ENCODE measurements at regions not wholly inside any gene's neighbourhood (a gene's known extent, or its start where the extent isn't known, plus 50 kb on each side); places are given as distances from the start of the nearest gene placed in this dataset.

DNA sequence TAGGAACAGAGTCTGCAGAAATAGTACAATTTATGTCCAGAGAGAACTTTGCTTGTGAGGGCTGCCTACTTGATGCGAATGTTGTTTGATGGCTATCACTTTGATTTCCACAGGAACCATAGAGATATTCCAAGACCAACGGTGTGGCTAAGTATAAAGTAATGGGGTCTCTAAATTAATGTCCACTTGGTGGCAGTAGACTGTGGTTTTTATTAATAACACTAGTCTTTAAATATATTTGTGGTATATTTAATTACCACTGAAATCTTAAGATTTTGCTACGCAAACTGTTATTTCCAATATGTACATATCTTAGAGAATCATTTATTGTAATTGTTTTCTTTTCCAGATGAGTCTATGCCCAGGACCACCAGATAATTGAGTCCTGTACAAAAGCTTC lies 647.9 kb downstream of the PLA2G4A start:
- no peaks in the 10 kb centered on the region for H3K27me3 ChIP-seq (ENCODE audit: insufficient read depth, low read depth, low read length)
- no peak overlapping the region for H3K4me2 ChIP-seq (ENCODE audit: low read length)
- H4K20me1 ChIP-seq (ENCODE audit: insufficient read depth) = no peaks in the 10 kb centered on the region
- no peak overlapping the region for H2AFZ ChIP-seq (ENCODE audit: low read depth, low read length)
- no peak overlapping the region for H3K4me3 ChIP-seq (ENCODE audit: low read length)
- no peak for TF ChIP-seq TAF1 (IDR thresholded peaks at IDR 0.05; ENCODE audit: low read depth)
- TF ChIP-seq, protein P1, sequence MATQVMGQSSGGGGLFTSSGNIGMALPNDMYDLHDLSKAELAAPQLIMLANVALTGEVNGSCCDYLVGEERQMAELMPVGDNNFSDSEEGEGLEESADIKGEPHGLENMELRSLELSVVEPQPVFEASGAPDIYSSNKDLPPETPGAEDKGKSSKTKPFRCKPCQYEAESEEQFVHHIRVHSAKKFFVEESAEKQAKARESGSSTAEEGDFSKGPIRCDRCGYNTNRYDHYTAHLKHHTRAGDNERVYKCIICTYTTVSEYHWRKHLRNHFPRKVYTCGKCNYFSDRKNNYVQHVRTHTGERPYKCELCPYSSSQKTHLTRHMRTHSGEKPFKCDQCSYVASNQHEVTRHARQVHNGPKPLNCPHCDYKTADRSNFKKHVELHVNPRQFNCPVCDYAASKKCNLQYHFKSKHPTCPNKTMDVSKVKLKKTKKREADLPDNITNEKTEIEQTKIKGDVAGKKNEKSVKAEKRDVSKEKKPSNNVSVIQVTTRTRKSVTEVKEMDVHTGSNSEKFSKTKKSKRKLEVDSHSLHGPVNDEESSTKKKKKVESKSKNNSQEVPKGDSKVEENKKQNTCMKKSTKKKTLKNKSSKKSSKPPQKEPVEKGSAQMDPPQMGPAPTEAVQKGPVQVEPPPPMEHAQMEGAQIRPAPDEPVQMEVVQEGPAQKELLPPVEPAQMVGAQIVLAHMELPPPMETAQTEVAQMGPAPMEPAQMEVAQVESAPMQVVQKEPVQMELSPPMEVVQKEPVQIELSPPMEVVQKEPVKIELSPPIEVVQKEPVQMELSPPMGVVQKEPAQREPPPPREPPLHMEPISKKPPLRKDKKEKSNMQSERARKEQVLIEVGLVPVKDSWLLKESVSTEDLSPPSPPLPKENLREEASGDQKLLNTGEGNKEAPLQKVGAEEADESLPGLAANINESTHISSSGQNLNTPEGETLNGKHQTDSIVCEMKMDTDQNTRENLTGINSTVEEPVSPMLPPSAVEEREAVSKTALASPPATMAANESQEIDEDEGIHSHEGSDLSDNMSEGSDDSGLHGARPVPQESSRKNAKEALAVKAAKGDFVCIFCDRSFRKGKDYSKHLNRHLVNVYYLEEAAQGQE (IDR thresholded peaks at IDR 0.05; ENCODE audit: borderline replicate concordance) = no peak
- TF ChIP-seq POLR2AphosphoS5 (IDR thresholded peaks at IDR 0.05) = no peak
- TF ChIP-seq EZH2 (IDR thresholded peaks at IDR 0.05; ENCODE audit: borderline replicate concordance, insufficient read depth, low read length, poor library complexity, severe bottlenecking) = no peak
- TF ChIP-seq RAD21 (conservative IDR thresholded peaks at IDR 0.05) = no peak
- TF ChIP-seq SMC3 (conservative IDR thresholded peaks at IDR 0.05; ENCODE audit: poor library complexity) = no peak
- no peaks in the 10 kb centered on the region for H3K9me3 ChIP-seq (ENCODE audit: low read length)
- no peaks in the 10 kb centered on the region for H3K36me3 ChIP-seq (ENCODE audit: insufficient read depth, low read length)
- H3K27ac ChIP-seq (ENCODE audit: low read length) = no peak overlapping the region
- H3K9me2 ChIP-seq (ENCODE audit: insufficient read depth, low read length) = no peaks in the 10 kb centered on the region
- H3F3A ChIP-seq (ENCODE audit: insufficient read depth, low read length, poor library complexity, severe bottlenecking) = no peaks in the 10 kb centered on the region
- no peak overlapping the region for H3K9ac ChIP-seq (ENCODE audit: low read length)
- no peaks in the 10 kb centered on the region for H3K79me2 ChIP-seq (replicated peaks; ENCODE audit: insufficient read depth, low read length)

DNA sequence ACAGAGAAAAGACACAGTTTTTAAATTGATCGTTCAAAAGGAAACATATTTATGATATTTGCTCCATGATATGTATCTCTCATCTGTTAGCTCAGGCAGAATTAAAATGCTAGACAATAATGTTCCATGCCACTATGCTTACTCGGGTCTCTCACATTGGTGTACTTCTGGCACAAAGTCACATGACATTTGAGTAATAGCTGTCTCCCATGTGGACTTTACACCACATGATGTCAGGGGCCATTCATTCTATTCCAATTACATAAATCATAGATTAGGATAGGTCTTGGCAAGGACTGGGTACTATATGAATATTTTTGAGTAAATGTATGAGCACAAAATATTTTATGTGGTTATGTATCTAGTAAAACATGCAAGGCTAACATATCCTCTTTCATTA lies 648.4 kb downstream of the PLA2G4A start:
- H4K20me1 ChIP-seq (ENCODE audit: insufficient read depth) = no peaks in the 10 kb centered on the region

DNA sequence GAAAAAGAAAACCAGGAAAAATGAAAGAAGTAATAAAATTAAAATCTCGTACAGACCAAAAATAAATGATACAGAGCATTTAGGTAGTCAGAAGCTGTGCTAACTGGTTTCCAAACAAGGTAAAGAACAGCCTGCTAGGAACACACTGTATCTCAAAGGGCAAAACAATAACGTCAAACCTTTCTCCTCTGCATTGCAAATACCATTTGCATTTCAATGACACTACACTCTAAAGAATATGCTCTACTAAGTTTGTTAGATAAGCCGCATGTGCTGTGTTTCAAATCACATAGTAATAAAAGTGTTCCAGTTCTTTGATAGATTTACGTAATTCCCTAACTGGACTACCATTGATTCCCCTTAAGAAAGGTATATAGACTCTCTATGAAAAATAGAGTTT lies 648.8 kb downstream of the PLA2G4A start:
- no peaks in the 10 kb centered on the region for H3F3A ChIP-seq (ENCODE audit: insufficient read depth, low read length, poor library complexity, severe bottlenecking)
- H3K36me3 ChIP-seq (ENCODE audit: insufficient read depth, low read length) = no peaks in the 10 kb centered on the region
- H3K9me2 ChIP-seq (ENCODE audit: insufficient read depth, low read length) = no peaks in the 10 kb centered on the region
- H3K27ac ChIP-seq (ENCODE audit: low read length) = no peak overlapping the region
- H3K79me2 ChIP-seq (replicated peaks; ENCODE audit: insufficient read depth, low read length) = no peaks in the 10 kb centered on the region
- no peak overlapping the region for H3K4me3 ChIP-seq (ENCODE audit: low read length)
- no peak overlapping the region for H2AFZ ChIP-seq (ENCODE audit: low read depth, low read length)
- TF ChIP-seq EP300 (conservative IDR thresholded peaks at IDR 0.05; ENCODE audit: poor library complexity, severe bottlenecking) = no peak
- TF ChIP-seq POLR2AphosphoS5 (IDR thresholded peaks at IDR 0.05) = no peak
- no peak for TF ChIP-seq TAF1 (IDR thresholded peaks at IDR 0.05; ENCODE audit: low read depth)
- no peak for TF ChIP-seq EZH2 (IDR thresholded peaks at IDR 0.05; ENCODE audit: borderline replicate concordance, insufficient read depth, low read length, poor library complexity, severe bottlenecking)
- TF ChIP-seq SMC3 (conservative IDR thresholded peaks at IDR 0.05; ENCODE audit: poor library complexity) = no peak
- TF ChIP-seq MXI1 (conservative IDR thresholded peaks at IDR 0.05; ENCODE audit: poor library complexity, severe bottlenecking) = no peak
- TF ChIP-seq RAD21 (conservative IDR thresholded peaks at IDR 0.05) = no peak
- TF ChIP-seq, protein P2, sequence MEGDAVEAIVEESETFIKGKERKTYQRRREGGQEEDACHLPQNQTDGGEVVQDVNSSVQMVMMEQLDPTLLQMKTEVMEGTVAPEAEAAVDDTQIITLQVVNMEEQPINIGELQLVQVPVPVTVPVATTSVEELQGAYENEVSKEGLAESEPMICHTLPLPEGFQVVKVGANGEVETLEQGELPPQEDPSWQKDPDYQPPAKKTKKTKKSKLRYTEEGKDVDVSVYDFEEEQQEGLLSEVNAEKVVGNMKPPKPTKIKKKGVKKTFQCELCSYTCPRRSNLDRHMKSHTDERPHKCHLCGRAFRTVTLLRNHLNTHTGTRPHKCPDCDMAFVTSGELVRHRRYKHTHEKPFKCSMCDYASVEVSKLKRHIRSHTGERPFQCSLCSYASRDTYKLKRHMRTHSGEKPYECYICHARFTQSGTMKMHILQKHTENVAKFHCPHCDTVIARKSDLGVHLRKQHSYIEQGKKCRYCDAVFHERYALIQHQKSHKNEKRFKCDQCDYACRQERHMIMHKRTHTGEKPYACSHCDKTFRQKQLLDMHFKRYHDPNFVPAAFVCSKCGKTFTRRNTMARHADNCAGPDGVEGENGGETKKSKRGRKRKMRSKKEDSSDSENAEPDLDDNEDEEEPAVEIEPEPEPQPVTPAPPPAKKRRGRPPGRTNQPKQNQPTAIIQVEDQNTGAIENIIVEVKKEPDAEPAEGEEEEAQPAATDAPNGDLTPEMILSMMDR (IDR thresholded peaks at IDR 0.05; ENCODE audit: poor library complexity, severe bottlenecking) = no peak
- TF ChIP-seq, protein P1 (IDR thresholded peaks at IDR 0.05; ENCODE audit: borderline replicate concordance) = no peak
- H3K27me3 ChIP-seq (ENCODE audit: insufficient read depth, low read depth, low read length) = no peaks in the 10 kb centered on the region
- no peaks in the 10 kb centered on the region for H3K9me3 ChIP-seq (ENCODE audit: low read length)
- no peak overlapping the region for H3K4me2 ChIP-seq (ENCODE audit: low read length)
- H3K9ac ChIP-seq (ENCODE audit: low read length) = no peak overlapping the region
- no peaks in the 10 kb centered on the region for H4K20me1 ChIP-seq (ENCODE audit: insufficient read depth)

More for the DNA sequence above, 648.4 kb downstream of the PLA2G4A start:
- Histone ChIP-seq H3K27me3 (ENCODE audit: insufficient read depth, low read depth, low read length) (no peaks in the 10 kb centered on the region), H3K4me2 (ENCODE audit: low read length) (no peak overlapping the region), H3K9me2 (ENCODE audit: insufficient read depth, low read length) (no peaks in the 10 kb centered on the region), H3K9me3 (ENCODE audit: low read length) (no peaks in the 10 kb centered on the region), H3K4me3 (ENCODE audit: low read length) (no peak overlapping the region), H3K27ac (ENCODE audit: low read length) (no peak overlapping the region), H3K9ac (ENCODE audit: low read length) (no peak overlapping the region), H3K79me2 (replicated peaks; ENCODE audit: insufficient read depth, low read length) (no peaks in the 10 kb centered on the region), H2AFZ (ENCODE audit: low read depth, low read length) (no peak overlapping the region), H3K36me3 (ENCODE audit: insufficient read depth, low read length) (no peaks in the 10 kb centered on the region), H3F3A (ENCODE audit: insufficient read depth, low read length, poor library complexity, severe bottlenecking) (no peaks in the 10 kb centered on the region)
- TF ChIP-seq RAD21 (conservative IDR thresholded peaks at IDR 0.05) (no peak), SMC3 (conservative IDR thresholded peaks at IDR 0.05; ENCODE audit: poor library complexity) (no peak), TAF1 (IDR thresholded peaks at IDR 0.05; ENCODE audit: low read depth) (no peak), EP300 (conservative IDR thresholded peaks at IDR 0.05; ENCODE audit: poor library complexity, severe bottlenecking) (no peak)
